ENCODE measurements at regions not wholly inside any gene's neighbourhood (a gene's known extent, or its start where the extent isn't known, plus 50 kb on each side); places are given as distances from the start of the nearest gene placed in this dataset.

- TF ChIP-seq CTCF (IDR thresholded peaks at IDR 0.05; ENCODE audit: control extremely low read depth in 1 of 3, insufficient read depth in 1 of 3, low read depth in 1 of 3, low read length in 3 of 3) (no peak), EGR1 (IDR thresholded peaks at IDR 0.05; ENCODE audit: borderline replicate concordance, low read depth, low read length) (no peak), RAD21 (IDR thresholded peaks at IDR 0.05 in 1 of 2, conservative IDR thresholded peaks at IDR 0.05 in 1 of 2; ENCODE audit: low read depth in 2 of 2, low read length in 2 of 2) (no peak), SRF (IDR thresholded peaks at IDR 0.05; ENCODE audit: low read depth, low read length) (no peak), HDAC6 (IDR thresholded peaks at IDR 0.05; ENCODE audit: low read depth, low read length) (no peak), SAP30 (IDR thresholded peaks at IDR 0.05; ENCODE audit: insufficient read depth, insufficient replicate concordance, low read length) (no peak), ATF3 (IDR thresholded peaks at IDR 0.05; ENCODE audit: insufficient read depth, low read depth, low read length) (no peak), EP300 (IDR thresholded peaks at IDR 0.05; ENCODE audit: borderline replicate concordance in 1 of 2, low read depth in 2 of 2, low read length in 2 of 2) (no peak), HDAC2 (IDR thresholded peaks at IDR 0.05; ENCODE audit: borderline replicate concordance in 1 of 2, low read depth in 2 of 2, low read length in 2 of 2) (no peak), TBP (IDR thresholded peaks at IDR 0.05; ENCODE audit: low read depth, low read length) (no peak)
These were observed 257.2 kb upstream of the THUMPD2 start for GRCh38 chr2:40036241-40036640.

Measured in H1 (cell line).